Mesothelial cell of epicardium (in vitro differentiated cells): ENCODE measurements at regions not wholly inside any gene's neighbourhood (a gene's known extent, or its start where the extent isn't known, plus 50 kb on each side); places are given as distances from the start of the nearest gene placed in this dataset.

Source experiments
- DNase-seq, 2 experiments: peaks; one replicate each; pipeline ENCODE4 v3.0.0; 2021; ENCODE audit warnings: low spot score in 2 of 2; ENCODE audit not compliant: unreplicated experiment in 2 of 2
- H3K27ac Mint-ChIP-seq: 2 replicates; pipeline ENCODE4 v1.8.0; 2021; ENCODE audit warnings: mixed read lengths
- H3K27me3 Mint-ChIP-seq: 2 replicates; pipeline ENCODE4 v1.8.0; 2021; ENCODE audit warnings: low read depth, mixed read lengths
- H3K36me3 Mint-ChIP-seq: 2 replicates; pipeline ENCODE4 v1.8.0; 2021; ENCODE audit warnings: mixed read lengths
- H3K4me1 Mint-ChIP-seq: 2 replicates; pipeline ENCODE4 v1.8.0; 2021; ENCODE audit warnings: mixed read lengths
- H3K4me3 Mint-ChIP-seq: 2 replicates; pipeline ENCODE4 v1.8.0; 2021; ENCODE audit warnings: mild to moderate bottlenecking, moderate library complexity, mixed read lengths
- H3K9me3 Mint-ChIP-seq: 2 replicates; pipeline ENCODE4 v1.8.0; 2021; ENCODE audit warnings: mixed read lengths
- CTCF ChIP-seq: fragments of 200-600 bp; sonication (generic); IDR thresholded peaks from one replicate; pipeline ENCODE4 v1.5.0; 2021; ENCODE audit warnings: antibody characterized with exemption; ENCODE audit not compliant: unreplicated experiment

GRCh38 chr6:16842676-16843075, 81.4 kb upstream of the ATXN1 start:
- no peak for TF ChIP-seq CTCF
- Mint-ChIP-seq H3K9me3 (no peaks in the 10 kb centered on the region), H3K27me3 (no peaks in the 10 kb centered on the region), H3K36me3 (no peaks in the 10 kb centered on the region), H3K4me3 (no peak overlapping the region), H3K27ac (no peak overlapping the region), H3K4me1 (peaks cover 7% of the 10 kb centered on the region)
- DNase-seq, result no peak

- no peak for DNase-seq
- H3K4me1 Mint-ChIP-seq, result peaks cover 10% of the 10 kb centered on the region
- TF ChIP-seq CTCF, result no peak
These were observed 80.0 kb upstream of the ATXN1 start for GRCh38 chr6:16841241-16841640.

GRCh38 chr6:16840725-16841124, 79.5 kb upstream of the ATXN1 start:
- Mint-ChIP-seq H3K36me3 (no peaks in the 10 kb centered on the region), H3K27me3 (no peaks in the 10 kb centered on the region), H3K4me3 (no peak overlapping the region), H3K4me1 (peaks cover 10% of the 10 kb centered on the region), H3K27ac (no peak overlapping the region), H3K9me3 (no peaks in the 10 kb centered on the region)
- TF ChIP-seq CTCF, result no peak
- no peak for DNase-seq

More at GRCh38 chr6:16841241-16841640, 80.0 kb upstream of the ATXN1 start:
- Mint-ChIP-seq H3K9me3 (no peaks in the 10 kb centered on the region), H3K4me3 (no peak overlapping the region), H3K27ac (no peak overlapping the region), H3K36me3 (no peaks in the 10 kb centered on the region), H3K27me3 (no peaks in the 10 kb centered on the region)

GRCh38 chr6:16840291-16840690, 79.0 kb upstream of the ATXN1 start:
- H3K9me3 Mint-ChIP-seq, result no peaks in the 10 kb centered on the region
- H3K4me1 Mint-ChIP-seq, result peaks cover 10% of the 10 kb centered on the region
- H3K36me3 Mint-ChIP-seq, result no peaks in the 10 kb centered on the region
- DNase-seq, result no peak
- H3K27me3 Mint-ChIP-seq, result no peaks in the 10 kb centered on the region
- no peak for TF ChIP-seq CTCF
- H3K4me3 Mint-ChIP-seq, result no peak overlapping the region
- H3K27ac Mint-ChIP-seq, result no peak overlapping the region

GRCh38 chr6:16839631-16840179, 78.4 kb upstream of the ATXN1 start:
- Mint-ChIP-seq H3K36me3 (no peaks in the 10 kb centered on the region), H3K4me3 (no peak overlapping the region), H3K27me3 (no peaks in the 10 kb centered on the region), H3K27ac (no peak overlapping the region), H3K9me3 (no peaks in the 10 kb centered on the region), H3K4me1 (peaks cover 10% of the 10 kb centered on the region)
- no peak for DNase-seq
- no peak for TF ChIP-seq CTCF
